ENCODE measurements at regions not wholly inside any gene's neighbourhood (a gene's known extent, or its start where the extent isn't known, plus 50 kb on each side); places are given as distances from the start of the nearest gene placed in this dataset.

- no peak for DNase-seq
Measured at GRCh38 chr18:44090453-44090852, 590.2 kb upstream of the SETBP1 start.

GRCh38 chr18:44093253-44093652 lies 587.4 kb upstream of the SETBP1 start:
- DNase-seq = no peak

- no peak for DNase-seq
Measured at GRCh38 chr18:44096016-44096415, 584.7 kb upstream of the SETBP1 start.

- no peak for DNase-seq
Measured at GRCh38 chr18:44098551-44099098, 582.1 kb upstream of the SETBP1 start.

- DNase-seq = no peak
Measured at GRCh38 chr18:44107187-44107586, 573.5 kb upstream of the SETBP1 start.

- no peak for DNase-seq
Measured at GRCh38 chr18:44111337-44111736, 569.4 kb upstream of the SETBP1 start.

GRCh38 chr18:44117821-44118220 lies 562.9 kb upstream of the SETBP1 start:
- no peak for DNase-seq

- DNase-seq = no peak
Measured at GRCh38 chr18:44119607-44120006, 561.1 kb upstream of the SETBP1 start.

- no peak for DNase-seq
Measured at GRCh38 chr18:44123743-44124142, 556.9 kb upstream of the SETBP1 start.

- no peak for DNase-seq
Measured at GRCh38 chr18:44125446-44125845, 555.2 kb upstream of the SETBP1 start.

GRCh38 chr18:44126598-44126997 lies 554.1 kb upstream of the SETBP1 start:
- DNase-seq = no peak

GRCh38 chr18:44128365-44128764 lies 552.3 kb upstream of the SETBP1 start:
- no peak for DNase-seq

- DNase-seq = no peak
Measured at GRCh38 chr18:44130376-44130942, 550.2 kb upstream of the SETBP1 start.

GRCh38 chr18:44133483-44133882 lies 547.2 kb upstream of the SETBP1 start:
- no peak for DNase-seq

- no peak for DNase-seq
Measured at GRCh38 chr18:44134447-44134846, 546.2 kb upstream of the SETBP1 start.

GRCh38 chr18:44135741-44136140 lies 544.9 kb upstream of the SETBP1 start:
- DNase-seq = no peak

GRCh38 chr18:44136326-44136725 lies 544.4 kb upstream of the SETBP1 start:
- no peak for DNase-seq

GRCh38 chr18:44143072-44143471 lies 537.6 kb upstream of the SETBP1 start:
- DNase-seq = no peak

GRCh38 chr18:44149706-44150105 lies 531.0 kb upstream of the SETBP1 start:
- DNase-seq = no peak

GRCh38 chr18:44153981-44154380 lies 526.7 kb upstream of the SETBP1 start:
- DNase-seq = no peak

- no peak for DNase-seq
Measured at GRCh38 chr18:44156126-44156525, 524.6 kb upstream of the SETBP1 start.

- DNase-seq = no peak
Measured at GRCh38 chr18:44156776-44157335, 523.8 kb upstream of the SETBP1 start.

- no peak for DNase-seq
Measured at GRCh38 chr18:44170208-44170880, 510.3 kb upstream of the SETBP1 start.

- DNase-seq = no peak
Measured at GRCh38 chr18:44171301-44171700, 509.4 kb upstream of the SETBP1 start.
